ENCODE measurements at regions not wholly inside any gene's neighbourhood (a gene's known extent, or its start where the extent isn't known, plus 50 kb on each side); places are given as distances from the start of the nearest gene placed in this dataset.

- Histone ChIP-seq H3K9me3 (no peaks in the 10 kb centered on the region), H3K4me1 (no peaks in the 10 kb centered on the region)
These were observed 273.0 kb upstream of the COL8A1 start for GRCh38 chr3:99365396-99365795.

GRCh38 chr3:99357131-99357530, 281.3 kb upstream of the COL8A1 start:
- DNase-seq = no peak
- no peaks in the 10 kb centered on the region for H3K36me3 ChIP-seq
- WGBS, 2 donors = 71 to 82% methylated on average over 1 of the region's 1 CpG

More at GRCh38 chr3:99365396-99365795, 273.0 kb upstream of the COL8A1 start:
- Histone ChIP-seq H3K27me3 (no peaks in the 10 kb centered on the region), H3K27ac (no peak overlapping the region), H3K4me3 (no peak overlapping the region), H3K36me3 (no peaks in the 10 kb centered on the region)
- intact Hi-C loops (cut with DNase I) = no loop called here
- DNase-seq = no peak
- TF ChIP-seq CTCF (IDR thresholded peaks at IDR 0.05) (no peak), POLR2A (IDR thresholded peaks at IDR 0.05) (no peak)

GRCh38 chr3:99356696-99357095, 281.7 kb upstream of the COL8A1 start:
- no peaks in the 10 kb centered on the region for H3K36me3 ChIP-seq
- H3K27ac ChIP-seq = no peak overlapping the region
- no peak for DNase-seq
- intact Hi-C loops (cut with DNase I) = no loop called here
- H3K4me1 ChIP-seq = no peaks in the 10 kb centered on the region
- TF ChIP-seq POLR2A (IDR thresholded peaks at IDR 0.05) = no peak
- no peak for TF ChIP-seq CTCF (IDR thresholded peaks at IDR 0.05)
- H3K27me3 ChIP-seq = no peaks in the 10 kb centered on the region
- 57 to 63% methylated on average over 2 of the region's 2 CpGs for WGBS, 2 donors
- H3K9me3 ChIP-seq = no peaks in the 10 kb centered on the region
- H3K4me3 ChIP-seq = no peak overlapping the region

More at GRCh38 chr3:99357131-99357530, 281.3 kb upstream of the COL8A1 start:
- Histone ChIP-seq H3K9me3 (no peaks in the 10 kb centered on the region), H3K27ac (no peak overlapping the region), H3K27me3 (no peaks in the 10 kb centered on the region), H3K4me3 (no peak overlapping the region), H3K4me1 (no peaks in the 10 kb centered on the region)
- TF ChIP-seq CTCF (IDR thresholded peaks at IDR 0.05) (no peak), POLR2A (IDR thresholded peaks at IDR 0.05) (no peak)
- intact Hi-C loops (cut with DNase I) = no loop called here

GRCh38 chr3:99355465-99355864, 282.9 kb upstream of the COL8A1 start:
- no peaks in the 10 kb centered on the region for H3K36me3 ChIP-seq
- H3K9me3 ChIP-seq = no peaks in the 10 kb centered on the region
- no peaks in the 10 kb centered on the region for H3K27me3 ChIP-seq
- intact Hi-C loops (cut with DNase I) = no loop called here
- 71% methylated on average over 1 of the region's 2 CpGs; no CpG with 5 or more reads in 1 of the 2 donors for WGBS, 2 donors
- TF ChIP-seq POLR2A (IDR thresholded peaks at IDR 0.05) (no peak), CTCF (IDR thresholded peaks at IDR 0.05) (no peak)
- no peaks in the 10 kb centered on the region for H3K4me1 ChIP-seq
- no peak overlapping the region for H3K4me3 ChIP-seq
- DNase-seq = no peak
- no peak overlapping the region for H3K27ac ChIP-seq

GRCh38 chr3:99352811-99353210, 285.6 kb upstream of the COL8A1 start:
- H3K27ac ChIP-seq = no peak overlapping the region
- TF ChIP-seq CTCF (IDR thresholded peaks at IDR 0.05) (no peak), POLR2A (IDR thresholded peaks at IDR 0.05) (no peak)
- intact Hi-C loops (cut with DNase I) = no loop called here
- H3K4me3 ChIP-seq = no peak overlapping the region
- 74 to 91% methylated on average over 3 of the region's 3 CpGs for WGBS, 2 donors
- no peak for DNase-seq
- H3K27me3 ChIP-seq = no peaks in the 10 kb centered on the region
- no peaks in the 10 kb centered on the region for H3K36me3 ChIP-seq
- H3K9me3 ChIP-seq = no peaks in the 10 kb centered on the region
- H3K4me1 ChIP-seq = no peaks in the 10 kb centered on the region

Measured in esophagus squamous epithelium (tissue), 5 donors.